ENCODE measurements at regions not wholly inside any gene's neighbourhood (a gene's known extent, or its start where the extent isn't known, plus 50 kb on each side); places are given as distances from the start of the nearest gene placed in this dataset.

GRCh38 chr3:3316521-3316920 lies 137.0 kb upstream of the CRBN start:
- no peak overlapping the region for H3K4me3 ChIP-seq (replicated peaks; ENCODE audit: low read depth, low read length)
- no peak for DNase-seq (ENCODE audit: low read depth)
- no peak for TF ChIP-seq CTCF (IDR thresholded peaks at IDR 0.05; ENCODE audit: low read length, missing control alignments)

GRCh38 chr3:3315846-3316245 lies 136.4 kb upstream of the CRBN start:
- DNase-seq (ENCODE audit: low read depth) = no peak
- H3K4me3 ChIP-seq (replicated peaks; ENCODE audit: low read depth, low read length) = no peak overlapping the region
- no peak for TF ChIP-seq CTCF (IDR thresholded peaks at IDR 0.05; ENCODE audit: low read length, missing control alignments)

DNA sequence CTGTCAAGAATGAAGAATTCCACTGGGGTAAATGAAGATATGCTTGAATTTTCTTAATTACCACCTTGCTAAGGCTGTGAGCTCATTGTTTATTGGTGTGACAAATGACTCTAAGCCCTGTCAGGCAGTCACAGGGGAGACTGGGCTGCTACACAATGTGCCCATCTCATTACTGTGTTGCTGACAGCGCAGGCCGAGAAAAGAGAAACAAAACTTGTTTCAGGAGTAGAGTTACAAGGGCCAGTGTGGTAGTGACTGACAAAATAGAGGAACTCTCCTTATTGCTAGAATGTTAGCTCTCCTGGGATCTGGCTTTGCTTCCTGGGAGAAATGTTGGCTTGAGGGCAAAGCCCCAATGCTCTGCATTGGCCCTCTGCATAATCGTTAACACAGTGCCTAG lies 130.4 kb upstream of the CRBN start:
- TF ChIP-seq CTCF (IDR thresholded peaks at IDR 0.05; ENCODE audit: low read length, missing control alignments) = no peak
- H3K4me3 ChIP-seq (replicated peaks; ENCODE audit: low read depth, low read length) = no peak overlapping the region
- DNase-seq (ENCODE audit: low read depth) = no peak

DNA sequence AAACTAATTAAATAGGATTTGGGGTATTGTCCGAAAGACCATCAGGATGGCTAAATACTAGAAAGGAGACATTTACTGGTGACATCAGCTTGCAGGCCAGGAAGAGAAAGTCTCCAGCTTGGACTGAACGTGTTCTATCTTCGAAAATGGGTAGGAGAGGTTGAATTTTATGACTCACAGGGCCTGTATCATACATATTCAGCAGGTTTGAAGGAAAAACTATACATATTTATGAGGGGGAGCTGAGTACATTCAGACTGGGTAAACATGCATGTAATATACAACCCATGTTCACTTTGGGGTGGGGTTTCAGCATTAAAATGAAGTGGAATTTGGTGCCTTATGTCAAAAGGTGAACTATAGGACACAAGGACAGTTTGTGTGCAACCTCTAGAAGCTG lies 129.3 kb upstream of the CRBN start:
- no peak for DNase-seq (ENCODE audit: low read depth)
- H3K4me3 ChIP-seq (replicated peaks; ENCODE audit: low read depth, low read length) = no peak overlapping the region
- TF ChIP-seq CTCF (IDR thresholded peaks at IDR 0.05; ENCODE audit: low read length, missing control alignments) = no peak

- no peak for TF ChIP-seq CTCF (IDR thresholded peaks at IDR 0.05; ENCODE audit: low read length, missing control alignments)
- no peak overlapping the region for H3K4me3 ChIP-seq (replicated peaks; ENCODE audit: low read depth, low read length)
- no peak for DNase-seq (ENCODE audit: low read depth)
Observed at GRCh38 chr3:3307491-3307890, 128.0 kb upstream of the CRBN start.

DNA sequence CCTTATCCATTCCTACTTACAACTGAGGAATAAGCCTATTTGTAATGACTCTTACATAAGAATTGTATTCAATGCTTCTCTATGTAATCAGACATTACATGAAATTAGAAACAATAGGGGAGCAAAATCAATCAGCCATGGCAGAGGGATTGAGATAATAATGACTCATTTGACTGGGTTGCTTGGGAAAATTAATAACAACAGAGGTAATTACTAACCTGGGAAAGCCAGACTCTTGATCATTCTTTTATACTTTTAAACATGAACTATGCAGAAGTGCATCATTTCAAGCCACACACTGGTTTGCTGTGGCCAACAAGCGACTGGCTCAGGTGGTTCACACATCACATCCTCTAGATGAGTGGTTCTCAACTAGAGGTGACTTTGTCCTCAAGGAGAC lies 126.3 kb upstream of the CRBN start:
- no peak for TF ChIP-seq CTCF (IDR thresholded peaks at IDR 0.05; ENCODE audit: low read length, missing control alignments)
- no peak for DNase-seq (ENCODE audit: low read depth)

GRCh38 chr3:3305084-3305483 lies 125.6 kb upstream of the CRBN start:
- no peak for TF ChIP-seq CTCF (IDR thresholded peaks at IDR 0.05; ENCODE audit: low read length, missing control alignments)
- no peak overlapping the region for H3K4me3 ChIP-seq (replicated peaks; ENCODE audit: low read depth, low read length)
- no peak for DNase-seq (ENCODE audit: low read depth)

More for the DNA sequence above, 126.3 kb upstream of the CRBN start:
- no peak overlapping the region for H3K4me3 ChIP-seq (replicated peaks; ENCODE audit: low read depth, low read length)
